ENCODE measurements at regions not wholly inside any gene's neighbourhood (a gene's known extent, or its start where the extent isn't known, plus 50 kb on each side); places are given as distances from the start of the nearest gene placed in this dataset.
A peak's percentile ranks its signal among the peaks of the same experiment; 100 is the strongest.

DNA sequence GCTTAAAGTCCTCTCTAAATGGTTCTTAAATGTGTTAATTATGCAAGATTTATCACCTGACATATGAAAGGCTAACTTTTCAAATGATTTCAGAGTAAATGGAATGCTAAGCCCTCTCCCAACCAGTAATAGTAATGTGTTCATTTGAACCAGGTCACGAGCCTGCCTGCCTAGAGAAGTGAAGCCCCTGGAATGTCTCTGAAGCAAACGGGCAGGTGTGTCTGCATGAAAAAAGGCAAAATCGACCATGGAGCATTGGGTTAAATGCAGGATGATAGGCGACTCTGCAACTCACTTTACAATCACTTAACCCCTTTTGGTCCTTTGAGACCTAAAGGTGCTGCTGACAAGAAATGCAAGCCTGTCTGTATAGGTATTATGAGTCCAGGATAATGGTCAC, 798.4 kb upstream of the ACVR2A start:
- Histone ChIP-seq H3K36me3 (ENCODE audit: control insufficient read depth in 2 of 3, insufficient read depth in 3 of 3, low read length in 3 of 3) (no peaks in the 10 kb centered on the region), H3K27ac (ENCODE audit: low read depth in 2 of 2, low read length in 2 of 2) (no peak overlapping the region), H3K4me3 (ENCODE audit: low read length in 3 of 3) (no peak overlapping the region), H3K4me1 (ENCODE audit: control insufficient read depth in 2 of 3, insufficient read depth in 2 of 3, low read depth in 1 of 3, low read length in 3 of 3) (no peaks in the 10 kb centered on the region), H3K9ac (ENCODE audit: low read length in 3 of 3) (no peak overlapping the region), H3K27me3 (ENCODE audit: control insufficient read depth, insufficient read depth, low read length) (no peaks in the 10 kb centered on the region), H3K9me3 (ENCODE audit: control insufficient read depth in 2 of 3, insufficient read depth in 1 of 3, low read length in 3 of 3) (no peaks in the 10 kb centered on the region)
- FAIRE-seq (no peak), DNase-seq (no peak)
- no peak for TF ChIP-seq CTCF (IDR thresholded peaks at IDR 0.05; ENCODE audit: borderline replicate concordance, extremely low read depth, insufficient read depth)
- intact Hi-C loops (cut with DNase I), result no loop called here

GRCh38 chr2:147045113-147045512, 799.7 kb upstream of the ACVR2A start:
- H3K4me3 ChIP-seq (ENCODE audit: low read length in 3 of 3), result no peak overlapping the region
- intact Hi-C loops (cut with DNase I), result no loop called here
- FAIRE-seq, result no peak
- no peak overlapping the region for H3K9ac ChIP-seq (ENCODE audit: low read length in 3 of 3)
- H3K36me3 ChIP-seq (ENCODE audit: control insufficient read depth in 2 of 3, insufficient read depth in 3 of 3, low read length in 3 of 3), result no peaks in the 10 kb centered on the region
- peak in 4 of 5 donors; percentile 21 to 47 (median 44) for DNase-seq
- H3K27ac ChIP-seq (ENCODE audit: low read depth in 2 of 2, low read length in 2 of 2), result no peak overlapping the region
- no peaks in the 10 kb centered on the region for H3K4me1 ChIP-seq (ENCODE audit: control insufficient read depth in 2 of 3, insufficient read depth in 2 of 3, low read depth in 1 of 3, low read length in 3 of 3)
- TF ChIP-seq CTCF (IDR thresholded peaks at IDR 0.05; ENCODE audit: borderline replicate concordance, extremely low read depth, insufficient read depth), result peak; percentile 64
- no peaks in the 10 kb centered on the region for H3K9me3 ChIP-seq (ENCODE audit: control insufficient read depth in 2 of 3, insufficient read depth in 1 of 3, low read length in 3 of 3)
- no peaks in the 10 kb centered on the region for H3K27me3 ChIP-seq (ENCODE audit: control insufficient read depth, insufficient read depth, low read length)

DNA sequence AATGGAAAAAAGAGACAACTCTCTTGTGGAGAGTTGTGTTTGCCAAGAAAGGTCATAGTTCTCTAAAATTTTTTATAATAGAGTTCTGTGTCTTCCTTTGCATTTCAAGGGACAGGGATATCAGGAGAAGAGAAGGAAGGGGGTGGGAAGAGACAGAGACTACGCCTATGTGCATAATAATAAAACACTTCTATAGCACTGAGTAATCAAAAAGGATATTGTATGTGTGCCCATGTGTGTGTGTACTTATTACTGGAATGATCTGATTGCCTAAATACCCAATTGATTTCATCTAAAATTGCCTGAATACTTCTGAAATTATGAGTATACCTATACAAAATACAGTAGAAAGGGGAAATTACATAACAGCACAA, 803.7 kb upstream of the ACVR2A start:
- intact Hi-C loops (cut with DNase I), result no loop called here
- Histone ChIP-seq H3K27me3 (ENCODE audit: control insufficient read depth, insufficient read depth, low read length) (no peaks in the 10 kb centered on the region), H3K27ac (ENCODE audit: low read depth in 2 of 2, low read length in 2 of 2) (no peak overlapping the region), H3K36me3 (ENCODE audit: control insufficient read depth in 2 of 3, insufficient read depth in 3 of 3, low read length in 3 of 3) (no peaks in the 10 kb centered on the region), H3K4me3 (ENCODE audit: low read length in 3 of 3) (no peak overlapping the region), H3K9ac (ENCODE audit: low read length in 3 of 3) (no peak overlapping the region), H3K4me1 (ENCODE audit: control insufficient read depth in 2 of 3, insufficient read depth in 2 of 3, low read depth in 1 of 3, low read length in 3 of 3) (no peaks in the 10 kb centered on the region), H3K9me3 (ENCODE audit: control insufficient read depth in 2 of 3, insufficient read depth in 1 of 3, low read length in 3 of 3) (no peaks in the 10 kb centered on the region)
- DNase-seq (no peak), FAIRE-seq (no peak)
- TF ChIP-seq CTCF (IDR thresholded peaks at IDR 0.05; ENCODE audit: borderline replicate concordance, extremely low read depth, insufficient read depth), result no peak

All from kidney (tissue), 13 donors.